Activated CD4-positive, CD25-positive, alpha-beta regulatory T cell treated with anti-CD3 and anti-CD28 coated beads, Interleukin-2, amount 50 U/mL, for 72 hours (primary cell): ENCODE measurements at regions not wholly inside any gene's neighbourhood (a gene's known extent, or its start where the extent isn't known, plus 50 kb on each side); places are given as distances from the start of the nearest gene placed in this dataset.
A peak's percentile ranks its signal among the peaks of the same experiment; 100 is the strongest.
"Not testable (repeated sequence)": the region's sequence is repeated elsewhere in the genome, so short reads cannot be mapped to it uniquely, and the experiment has no call there.

Experiments
- DNase-seq: peaks from one replicate; pipeline ENCODE4 v3.0.0; 2021

DNA sequence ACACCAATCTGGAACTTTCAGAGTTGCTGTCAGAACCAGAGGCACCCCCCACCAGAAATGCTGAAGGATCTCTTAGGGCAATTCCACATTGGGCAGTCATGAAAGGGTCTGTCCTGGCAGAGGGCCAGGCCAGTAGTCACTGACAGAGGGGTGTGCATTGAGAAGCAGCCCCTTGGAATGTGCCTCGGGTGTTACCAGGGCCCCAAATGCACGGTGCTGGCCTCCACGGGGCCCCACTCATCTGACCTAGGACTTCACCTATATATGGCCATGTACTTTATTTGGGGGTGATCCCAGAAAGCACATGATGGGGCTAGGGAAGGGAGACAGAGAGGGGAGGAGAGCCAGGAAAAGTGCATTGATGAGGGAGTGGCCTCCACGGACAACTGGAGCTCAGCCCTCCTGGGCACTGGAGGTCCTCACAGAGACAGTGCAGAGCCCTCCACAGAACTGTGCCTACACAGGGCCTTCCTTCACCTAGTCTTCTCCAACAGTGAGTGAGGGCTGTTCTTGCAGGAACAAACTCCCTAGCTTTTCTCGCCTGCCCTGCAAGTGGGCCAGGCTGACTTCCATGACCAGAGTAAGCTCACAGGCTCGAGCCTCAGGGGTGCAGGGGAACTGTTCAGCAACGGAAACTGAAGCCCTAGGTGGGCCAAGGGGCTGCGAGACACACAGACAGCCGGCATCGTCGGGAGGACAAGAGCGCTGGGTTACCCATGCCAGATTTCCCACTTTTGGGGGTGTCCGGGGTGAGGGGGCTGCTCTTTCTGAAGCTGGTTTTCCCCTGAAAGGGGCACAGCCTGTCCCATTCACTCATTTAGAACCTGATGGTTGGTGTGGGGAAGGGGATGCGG, 136.2 kb downstream of the HMX1 start:
- DNase-seq = no peak

DNA sequence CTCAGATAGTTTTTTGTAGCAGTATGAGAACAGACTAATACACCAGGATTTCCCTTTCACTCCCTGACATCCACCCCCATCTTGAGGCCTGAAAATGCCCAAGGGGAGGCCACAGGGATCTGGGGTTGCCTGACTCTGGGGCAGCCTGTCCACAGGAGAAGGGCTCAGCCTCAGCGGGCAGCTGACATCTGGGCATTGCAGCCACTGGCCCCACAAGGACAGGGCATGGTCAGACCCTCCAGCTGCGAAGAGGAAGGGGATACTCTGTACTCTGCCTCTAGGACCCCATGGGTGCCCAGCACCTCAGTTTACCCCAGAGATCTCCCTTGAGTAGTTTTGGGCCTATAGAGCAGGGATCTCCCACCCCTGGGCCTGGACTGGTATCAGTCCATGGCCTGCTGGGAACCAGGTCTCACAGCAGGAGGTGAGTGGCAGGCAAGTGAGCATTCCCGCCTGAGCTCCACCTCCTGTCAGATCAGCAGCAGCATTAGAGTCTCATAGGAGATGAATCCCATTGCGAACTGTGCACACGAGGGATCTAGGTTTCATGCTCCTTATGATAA, 138.9 kb downstream of the HMX1 start:
- no peak for DNase-seq

DNA sequence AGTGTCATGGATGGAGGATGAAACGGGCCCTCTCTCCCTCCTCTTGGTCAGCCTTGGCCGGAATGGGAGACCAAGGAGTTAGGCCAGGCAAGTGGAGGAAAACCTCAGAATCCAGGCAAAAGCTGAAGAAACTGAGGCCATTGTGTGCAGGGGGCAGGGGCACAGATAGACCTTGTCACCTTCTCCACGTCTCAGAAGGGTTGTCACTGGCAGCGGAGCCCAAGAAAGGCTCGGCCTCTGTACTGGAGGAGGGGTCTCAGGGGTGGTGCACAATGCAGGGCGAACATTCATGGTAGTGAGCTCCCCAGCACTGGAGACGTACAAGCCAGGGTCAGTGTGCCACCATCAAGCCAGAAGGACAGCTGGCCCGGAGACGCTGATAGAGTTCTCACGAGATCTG, 139.5 kb downstream of the CPZ start:
- no peak for DNase-seq

DNA sequence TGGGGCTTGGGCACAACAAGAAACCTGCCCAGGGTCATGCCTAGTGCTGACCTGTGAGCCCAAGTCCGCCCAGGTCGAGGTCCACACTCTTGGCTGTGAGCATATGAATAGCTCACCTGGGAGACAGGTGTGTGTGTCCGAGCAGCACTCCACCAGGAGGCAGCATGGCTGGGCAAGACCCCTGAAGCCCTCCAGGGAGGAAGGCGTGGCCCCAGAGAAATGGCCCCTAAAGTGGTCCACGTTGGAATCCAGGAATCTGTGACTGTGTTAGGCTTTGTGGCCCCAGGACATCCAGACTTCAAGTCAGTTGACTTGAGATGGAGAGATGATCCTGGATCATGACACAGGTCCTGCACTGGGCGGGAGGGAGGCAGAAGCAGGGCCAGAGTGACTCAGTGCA, 138.8 kb downstream of the CPZ start:
- DNase-seq = no peak

DNA sequence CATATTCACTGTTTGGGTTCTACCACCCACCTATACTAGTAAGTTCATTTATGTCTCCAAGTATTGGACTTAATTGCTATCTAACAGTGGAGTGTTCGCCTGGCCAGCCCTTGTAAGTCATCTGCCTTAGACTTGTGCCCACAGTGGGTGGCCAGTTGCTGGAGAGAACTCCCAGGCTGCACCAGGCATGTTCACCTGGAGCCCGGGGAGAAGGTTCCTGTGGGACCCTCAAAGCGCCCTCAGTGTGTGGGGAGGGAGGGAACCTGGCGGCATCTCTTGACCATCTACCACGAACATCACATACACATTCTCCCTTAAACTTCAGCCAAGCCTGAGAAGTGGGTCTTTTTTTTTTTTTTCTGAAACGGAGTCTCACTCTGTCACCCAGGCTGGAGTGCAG, 138.1 kb downstream of the CPZ start:
- DNase-seq = no peak

DNA sequence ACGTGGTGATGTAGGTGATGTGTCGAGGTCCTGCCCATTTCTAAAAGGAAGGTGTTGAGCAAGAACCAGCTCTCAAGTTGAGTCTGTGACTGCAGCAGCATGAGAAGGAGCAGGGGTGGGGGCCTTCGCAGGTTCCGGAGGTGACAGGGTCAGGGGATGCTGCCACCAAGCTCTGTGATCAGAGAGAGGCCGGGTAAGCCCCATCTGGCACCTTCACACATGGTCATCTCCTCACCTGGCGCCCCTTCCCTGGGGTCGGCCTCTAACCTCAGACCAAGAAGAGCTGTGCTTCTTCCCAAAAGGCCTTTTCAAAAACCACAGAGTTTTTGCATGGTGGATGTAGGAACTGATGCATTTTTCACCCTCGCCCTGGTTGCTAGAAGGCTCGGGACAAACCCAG, 137.6 kb downstream of the CPZ start:
- DNase-seq = no peak

DNA sequence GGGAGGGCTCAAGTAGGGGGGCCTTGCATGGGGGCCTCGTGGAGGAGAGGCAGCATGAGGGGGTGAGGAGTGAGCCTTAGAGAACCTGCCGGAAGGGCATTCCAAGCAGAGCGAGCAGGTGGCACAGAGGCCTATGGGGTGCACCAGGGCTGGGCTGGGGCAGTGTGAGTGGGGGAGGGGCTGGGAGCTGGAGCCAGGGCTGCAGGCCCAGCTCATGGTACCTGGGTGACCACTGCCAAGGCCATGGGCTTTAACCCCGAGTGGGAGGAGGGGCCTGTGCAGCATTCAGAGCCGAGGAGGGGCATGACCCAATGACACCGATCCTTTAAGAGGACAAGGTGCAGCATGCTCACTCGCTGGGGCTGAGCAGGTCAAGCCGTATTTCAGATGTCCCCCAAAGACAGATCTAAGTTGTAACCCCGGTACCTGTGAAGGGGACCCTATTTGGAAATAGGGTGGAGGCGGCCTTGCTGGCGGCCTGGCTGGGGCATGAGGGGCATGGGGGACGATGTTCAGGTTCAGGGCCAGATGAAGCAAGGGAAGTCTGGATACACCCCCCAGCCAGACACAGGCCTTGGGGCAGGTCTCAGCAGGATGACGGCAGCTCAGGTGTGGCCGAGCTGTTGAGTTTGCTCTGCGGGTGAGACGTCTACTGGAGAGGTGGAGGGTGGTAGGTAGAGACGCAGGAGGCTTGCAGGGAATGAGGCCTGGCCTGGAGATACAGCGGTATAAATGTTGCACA, 137.0 kb downstream of the CPZ start:
- DNase-seq = no peak

DNA sequence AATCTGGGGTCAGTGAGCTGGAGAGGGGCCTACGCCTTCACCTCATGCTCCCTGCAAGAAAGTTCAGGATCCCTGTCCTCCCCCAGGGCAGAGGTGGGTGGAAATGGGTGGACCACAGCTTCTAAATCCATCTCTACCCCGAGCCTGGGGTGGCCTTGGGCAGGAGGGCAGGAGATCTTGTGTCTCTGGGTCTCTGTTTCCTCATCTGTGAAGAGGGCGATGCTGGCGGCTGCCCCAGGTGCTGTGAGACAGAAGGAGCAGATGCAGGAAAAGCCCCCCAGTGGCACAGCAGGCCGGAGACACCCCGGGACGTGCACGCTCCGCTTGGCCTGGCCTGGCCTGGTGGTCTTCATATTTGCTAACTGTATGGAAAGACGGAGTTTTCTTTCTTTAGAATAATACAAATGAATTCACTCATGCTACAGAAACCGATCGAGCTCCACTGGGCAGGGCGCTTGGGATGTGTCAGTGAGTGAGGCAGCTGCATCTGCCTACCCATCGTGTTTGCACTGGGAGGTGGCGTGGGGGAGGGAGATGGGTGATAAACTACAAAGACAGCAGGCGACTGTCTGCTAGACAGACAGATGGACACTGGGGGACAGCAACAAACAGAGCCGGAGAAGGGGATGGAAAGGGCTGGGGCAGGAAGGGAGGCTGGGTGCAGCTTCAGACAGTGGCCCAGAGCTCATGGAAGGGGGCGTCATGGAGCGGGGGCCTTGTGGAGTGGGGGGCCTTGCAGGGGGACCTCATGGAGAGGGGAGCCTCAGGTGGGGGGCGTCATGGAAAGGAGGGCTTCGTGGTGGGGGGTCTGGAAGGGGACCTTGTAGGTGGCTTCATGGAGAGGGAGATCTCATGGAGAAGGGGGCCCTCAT, 136.2 kb downstream of the CPZ start:
- no peak for DNase-seq

DNA sequence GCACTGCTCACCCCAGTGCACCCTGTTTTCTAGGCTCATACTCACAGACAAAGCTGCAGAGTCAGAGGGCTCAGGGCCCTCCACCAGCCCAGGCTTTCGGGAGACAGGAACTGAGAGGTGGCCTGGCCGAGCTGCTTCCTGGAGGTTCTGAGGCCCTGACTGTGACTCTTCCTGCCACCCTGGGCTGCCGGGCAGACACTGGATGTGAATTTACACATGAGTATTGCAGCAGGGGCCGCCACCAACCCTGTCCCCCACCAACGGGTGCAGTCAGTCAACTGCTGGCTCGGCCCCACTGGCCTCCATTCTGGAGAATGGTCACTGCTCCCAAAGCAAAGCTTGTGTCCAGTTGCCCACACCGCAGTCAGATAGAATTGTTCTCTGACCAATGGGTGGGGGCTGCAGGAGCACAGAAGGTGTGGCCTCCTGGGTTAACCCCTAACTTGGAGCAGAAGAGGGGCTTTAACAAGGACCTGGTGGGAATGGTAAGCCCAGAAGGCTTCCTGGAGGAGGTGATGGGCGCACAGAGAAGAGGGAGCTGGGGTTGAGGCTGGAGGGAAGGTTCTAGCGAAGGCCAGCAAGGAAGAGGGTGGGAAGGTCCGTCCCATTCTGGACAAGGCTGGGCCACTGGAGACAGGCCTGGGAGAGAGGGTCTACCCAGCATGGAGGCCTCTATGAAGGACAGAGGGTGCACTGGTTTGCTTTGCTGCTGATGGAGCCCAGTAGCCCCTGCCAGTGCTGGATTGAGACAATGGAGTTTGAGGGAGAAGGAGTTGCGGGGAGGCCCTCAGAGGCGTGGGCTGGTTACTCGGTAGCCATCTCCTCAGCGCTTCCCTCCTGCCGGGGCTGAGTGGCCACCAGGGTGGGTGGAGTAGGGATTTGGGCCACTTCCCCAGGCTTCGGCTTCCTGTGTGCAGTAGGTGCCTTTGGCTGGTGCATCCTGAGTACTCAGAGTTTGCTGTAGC, 135.3 kb downstream of the CPZ start:
- DNase-seq = peak; percentile 18

DNA sequence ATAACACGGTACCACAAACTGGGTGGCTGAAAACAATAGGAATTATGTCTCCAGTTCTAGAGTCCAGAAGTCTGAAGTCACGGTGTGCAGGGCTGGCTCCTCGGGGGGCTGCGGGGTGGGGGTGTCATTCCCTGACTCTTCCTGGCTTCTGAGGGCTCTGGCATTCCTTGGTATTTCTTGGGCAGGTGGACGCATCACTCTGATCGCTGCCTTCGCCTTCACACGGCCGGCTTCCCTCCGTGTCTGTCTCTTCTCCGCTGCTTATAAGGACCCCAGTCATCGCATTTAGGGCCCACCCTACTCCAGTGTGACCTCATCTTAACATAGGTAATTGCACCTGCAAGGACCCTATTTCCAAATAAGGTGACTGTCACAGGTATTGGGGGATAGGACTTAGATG, 134.6 kb downstream of the CPZ start:
- peak; percentile 11 for DNase-seq

DNA sequence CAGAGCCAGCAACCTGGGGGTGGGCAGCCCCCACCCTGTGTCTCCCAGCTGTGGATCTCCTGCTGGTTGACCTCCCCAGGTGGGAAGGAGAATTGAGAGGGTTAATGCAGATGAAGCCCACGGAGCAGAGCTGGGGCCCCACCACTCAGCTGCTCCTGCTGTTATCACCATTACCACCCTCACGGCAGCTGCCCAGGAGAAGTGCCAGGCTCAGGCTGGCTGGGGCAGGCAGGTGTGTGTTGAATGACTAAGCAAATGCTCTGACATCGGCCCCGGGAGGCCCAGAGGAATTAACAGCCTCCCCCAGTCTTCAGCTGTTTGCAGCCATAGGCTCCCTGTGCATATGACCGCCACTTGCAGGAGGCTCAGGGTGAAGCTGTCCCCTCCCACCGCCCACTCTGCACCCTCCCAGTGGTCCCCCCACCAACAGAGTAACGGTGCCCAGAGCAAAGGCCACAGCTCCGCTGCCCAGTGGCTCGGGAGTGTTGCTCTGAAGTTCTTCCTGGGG, 133.8 kb downstream of the CPZ start:
- DNase-seq = peak; percentile 18

DNA sequence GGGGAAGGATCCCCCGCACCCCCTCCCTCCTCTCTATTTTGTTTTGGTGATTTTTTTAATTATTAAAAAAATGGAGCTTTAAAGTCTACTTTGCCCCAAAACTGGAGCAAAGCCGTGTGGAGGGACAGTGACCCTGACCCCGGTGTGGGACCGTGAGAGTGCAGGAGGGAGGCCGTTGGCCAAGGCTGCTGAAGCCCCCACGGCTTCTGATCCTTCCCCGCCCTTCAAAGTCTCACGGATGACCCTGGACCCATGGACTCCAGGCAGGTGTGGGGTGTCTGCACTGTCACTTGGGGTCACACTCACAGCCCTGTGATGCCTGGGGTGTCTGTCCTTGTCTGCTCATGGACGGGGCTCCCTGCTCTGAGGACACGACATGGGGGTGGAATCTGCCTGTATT, 133.3 kb downstream of the CPZ start:
- DNase-seq = no peak

DNA sequence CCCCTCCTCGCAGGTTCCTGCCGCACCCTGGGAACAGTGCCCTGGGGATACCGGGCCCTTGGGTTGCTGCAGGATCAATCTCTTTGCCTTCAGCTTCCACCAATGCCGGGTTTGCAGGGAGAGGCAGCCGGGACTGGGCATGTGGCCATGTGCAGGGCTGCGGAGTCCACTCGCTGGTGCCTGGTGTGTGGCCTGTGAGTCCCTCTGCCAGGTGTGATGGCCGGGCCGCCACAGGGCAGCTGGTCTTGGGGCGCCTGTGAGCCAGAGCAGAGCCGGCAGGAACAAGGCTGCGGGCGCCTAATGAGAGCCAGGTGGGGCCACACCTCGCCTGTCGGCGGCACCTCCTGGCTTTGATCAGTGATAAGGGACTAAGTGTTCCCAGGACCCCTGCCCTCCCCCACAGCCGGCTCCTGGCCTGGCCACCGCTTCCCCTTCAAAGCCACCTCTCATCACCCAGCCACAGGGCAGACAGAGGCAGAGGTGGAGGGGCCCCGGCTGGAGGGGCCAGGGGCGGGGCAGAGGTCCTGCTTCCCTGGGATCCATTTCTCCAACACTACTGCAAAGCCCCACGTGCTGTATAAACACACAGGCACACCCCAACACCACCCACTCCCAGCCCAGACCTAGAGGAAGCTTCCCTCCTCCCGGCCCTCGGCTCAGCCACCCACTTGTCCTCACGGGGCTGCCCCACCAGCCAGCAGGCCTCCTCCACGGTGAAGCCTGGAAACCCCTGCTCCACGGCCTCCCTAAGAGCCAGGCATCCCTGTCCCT, 132.7 kb downstream of the CPZ start:
- peak; percentile 17 for DNase-seq

DNA sequence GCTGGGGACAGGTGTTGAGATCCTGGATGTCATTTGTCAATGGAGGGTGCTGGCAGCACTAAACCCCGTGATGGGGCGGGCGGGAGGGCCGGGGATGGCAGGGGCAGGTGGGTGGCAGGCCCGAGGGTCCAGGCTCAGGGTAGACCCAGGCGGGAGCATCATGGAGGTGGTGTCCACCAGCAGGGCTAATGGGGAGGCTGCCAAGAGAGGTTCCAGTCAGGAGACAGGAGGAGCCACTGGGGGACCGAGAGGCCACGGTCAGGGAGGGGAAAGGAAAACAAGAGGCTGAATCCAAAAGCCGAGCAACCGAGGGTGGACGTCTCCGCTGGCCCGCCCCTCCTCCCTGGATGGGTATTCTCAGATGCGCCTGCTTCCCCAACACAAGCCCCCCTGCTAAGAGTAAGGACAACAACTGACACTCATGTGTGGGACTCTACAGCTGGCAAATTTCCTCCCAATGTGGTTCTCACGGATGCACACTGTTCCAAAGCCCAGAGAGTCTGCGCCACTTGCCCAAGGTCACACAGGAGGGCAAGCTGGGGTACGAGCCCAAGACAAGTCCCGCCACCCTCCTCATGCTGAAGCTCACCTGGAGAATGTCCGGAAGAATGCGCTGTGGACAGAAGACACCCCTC, 132.0 kb downstream of the CPZ start:
- peak; percentile 17 for DNase-seq

DNA sequence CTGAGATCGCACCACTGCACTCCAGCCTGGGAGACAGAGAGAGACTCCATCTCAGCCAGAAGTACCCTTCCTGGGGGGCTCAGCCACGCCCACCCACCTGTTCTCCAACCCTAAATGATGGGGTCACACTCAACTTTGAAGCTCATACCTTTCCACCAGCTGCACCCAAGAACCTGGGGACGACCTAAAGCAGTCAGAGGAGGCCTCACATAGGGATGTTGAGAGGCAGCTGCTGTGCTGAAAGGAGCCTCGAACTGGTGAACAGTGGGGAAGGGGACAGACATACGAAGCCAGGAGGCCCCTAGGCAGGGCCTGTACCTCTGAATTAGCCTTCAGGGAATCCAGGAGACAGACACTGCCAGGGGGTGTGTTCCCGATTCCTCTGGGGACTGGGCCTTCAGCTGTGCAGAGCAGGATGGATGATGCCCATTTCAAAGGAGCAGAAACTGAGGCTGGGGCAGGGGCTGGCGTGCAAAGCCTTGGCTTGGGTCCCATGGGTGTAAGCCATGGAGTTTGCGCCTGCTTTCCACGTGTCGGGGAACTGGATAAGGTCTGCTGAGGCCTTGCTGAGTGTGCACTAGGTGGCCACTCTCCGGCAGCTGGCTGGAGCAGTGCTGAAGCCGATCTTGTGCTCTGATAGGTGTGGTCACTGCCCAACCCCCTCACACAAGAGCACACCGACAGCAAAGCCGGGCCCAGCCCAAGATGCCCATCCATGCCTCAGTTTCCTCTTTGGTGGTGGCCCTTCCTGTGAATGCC, 130.8 kb downstream of the CPZ start:
- no peak for DNase-seq

DNA sequence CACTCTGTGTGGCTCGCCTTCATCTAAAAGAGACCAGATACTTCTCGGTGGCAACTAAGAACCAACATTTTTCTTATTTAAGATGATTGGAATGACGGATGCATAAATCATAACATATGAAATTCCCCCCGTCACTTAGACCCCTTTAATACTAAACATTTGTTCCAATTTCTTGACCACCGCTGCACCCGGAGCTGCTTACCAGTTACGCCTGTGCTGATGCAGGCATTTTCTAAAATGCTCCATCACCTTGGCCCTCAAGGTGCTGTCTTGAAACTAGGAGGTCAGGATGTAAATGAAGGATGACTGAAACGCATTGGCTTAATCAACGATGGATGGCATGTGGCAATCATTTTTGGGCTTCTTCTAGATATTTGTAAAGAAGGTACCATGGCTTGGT, 130.0 kb downstream of the CPZ start:
- DNase-seq = no peak

DNA sequence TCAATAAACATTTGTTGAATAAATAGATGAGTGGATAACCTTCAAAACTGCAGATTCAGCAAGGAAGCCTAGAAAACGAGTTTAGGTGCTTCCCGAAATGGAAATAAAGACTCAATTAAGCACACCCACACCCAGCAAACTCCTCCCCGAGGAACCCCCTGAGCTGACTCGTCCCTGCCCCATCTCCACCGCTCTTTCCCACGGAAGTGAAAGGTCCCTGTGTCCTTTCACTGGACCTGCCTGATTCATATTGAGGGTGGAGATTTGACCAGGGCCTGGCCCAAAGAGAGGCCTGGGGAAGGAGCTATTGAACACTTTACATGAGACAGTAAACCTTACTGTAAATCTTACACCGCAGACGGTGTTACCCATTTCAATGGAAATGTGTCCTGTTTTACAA, 129.1 kb downstream of the CPZ start:
- DNase-seq = no peak

DNA sequence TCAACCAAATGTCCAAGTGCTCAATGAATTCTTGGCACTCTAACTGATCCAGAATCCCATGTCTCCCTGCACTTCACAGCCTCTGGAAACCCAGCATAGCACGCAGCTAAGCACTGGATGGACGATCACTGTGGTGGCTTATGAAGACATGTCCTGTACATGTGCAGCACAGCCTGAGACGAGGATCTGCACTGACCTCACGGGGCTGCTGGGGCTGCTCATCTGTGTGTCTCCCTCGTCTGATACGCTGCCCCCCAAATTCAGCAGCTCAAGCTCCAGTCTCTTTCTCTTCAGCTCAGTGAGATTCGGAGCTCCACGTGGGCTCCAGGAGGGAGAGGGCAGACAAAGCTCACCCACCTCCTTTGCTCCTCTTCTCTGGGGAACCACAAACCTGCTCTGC, 126.9 kb downstream of the CPZ start:
- DNase-seq = peak; percentile 5

DNA sequence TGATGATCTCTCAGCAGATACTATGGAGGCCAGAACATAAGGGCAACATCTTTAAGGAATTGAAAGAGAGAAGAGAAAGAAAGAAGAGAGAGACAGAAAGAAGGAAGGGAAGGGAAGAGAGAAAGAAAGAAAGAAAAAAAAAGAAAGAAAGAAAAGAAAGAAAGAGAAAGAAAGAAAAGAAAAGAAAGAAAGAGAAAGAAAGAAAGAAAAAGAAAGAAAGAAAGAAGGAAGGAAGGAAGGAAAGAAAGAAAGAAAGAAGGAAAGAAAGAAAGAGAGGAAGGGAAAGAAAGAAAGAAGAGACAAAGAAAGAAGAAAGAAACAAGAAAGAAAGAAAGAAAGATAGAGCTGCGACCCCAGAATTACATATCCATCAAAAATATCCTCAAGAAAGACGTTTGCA, 124.9 kb downstream of the CPZ start:
- not testable (repeated sequence) for DNase-seq

DNA sequence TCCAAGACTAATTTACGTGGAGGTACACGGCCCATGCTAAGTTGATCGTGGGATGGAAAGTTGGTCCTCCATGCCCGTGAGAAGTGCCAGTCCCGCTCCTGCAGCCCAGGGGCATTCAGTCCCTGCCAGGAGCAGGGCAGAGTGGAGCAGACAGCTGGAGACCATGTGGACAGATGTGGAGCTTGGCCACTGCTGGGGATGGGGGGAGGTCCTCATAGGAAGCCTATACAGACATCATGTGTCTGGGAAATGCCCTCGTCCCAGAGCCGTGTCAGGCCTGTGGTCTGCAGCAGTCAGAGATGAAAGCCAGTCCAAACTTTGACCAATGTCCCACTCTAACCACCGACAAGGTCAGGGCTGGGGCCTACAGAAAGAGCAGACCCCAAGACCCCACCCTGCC, 118.4 kb downstream of the CPZ start:
- no peak for DNase-seq
